Keratinocyte (primary cell): ENCODE measurements at regions not wholly inside any gene's neighbourhood (a gene's known extent, or its start where the extent isn't known, plus 50 kb on each side); places are given as distances from the start of the nearest gene placed in this dataset.

Source experiments
- DNase-seq: peaks from one replicate; pipeline ENCODE4 v3.0.0-alpha.2; 2011; ENCODE audit warnings: low read depth, missing footprints, low spot score
- FAIRE-seq: peaks from 2 replicates; lab custom pipeline; 2011; peaks lifted over from hg19 to GRCh38; lab: Jason Lieb, UNC
- H2AFZ ChIP-seq: 2 replicates; pipeline ENCODE4 v1.6.0; 2012; ENCODE audit warnings: low read length, control low read depth, inconsistent platforms; ENCODE audit not compliant: control insufficient read depth
- H3K27ac ChIP-seq: 2 replicates; pipeline ENCODE4 v1.5.1; 2011; ENCODE audit warnings: low read length; ENCODE audit not compliant: control insufficient read depth, insufficient read depth
- H3K27me3 ChIP-seq: 3 replicates; pipeline ENCODE4 v1.6.0; 2011; ENCODE audit warnings: low read length; ENCODE audit not compliant: control insufficient read depth, insufficient read depth; ENCODE audit errors: extremely low read depth
- H3K36me3 ChIP-seq, 2 experiments: 2 replicates in 1 of 2; 3 replicates in 1 of 2; pipeline ENCODE4 v1.5.1; 2011; ENCODE audit warnings: low read length in 2 of 2, mild to moderate bottlenecking in 1 of 2; ENCODE audit not compliant: control insufficient read depth in 2 of 2, insufficient read depth in 2 of 2; ENCODE audit errors: extremely low read depth in 1 of 2
- H3K4me1 ChIP-seq: 3 replicates; pipeline ENCODE4 v1.5.1; 2011; ENCODE audit warnings: low read length; ENCODE audit not compliant: control insufficient read depth, insufficient read depth; ENCODE audit errors: extremely low read depth
- H3K4me2 ChIP-seq: 3 replicates; pipeline ENCODE4 v1.6.0; 2011; ENCODE audit warnings: low read depth, low read length; ENCODE audit not compliant: control insufficient read depth, insufficient read depth; ENCODE audit errors: extremely low read depth
- H3K4me3 ChIP-seq, 3 experiments: fragments of 200-600 bp in 1 of 3; sonication (generic) in 1 of 3; 2 replicates in 2 of 3; 3 replicates in 1 of 3; pipeline ENCODE4 v1.5.1; 2011 to 2016; ENCODE audit warnings: low read length in 3 of 3, mild to moderate bottlenecking in 3 of 3, control low read depth in 2 of 3, inconsistent platforms in 1 of 3, low read depth in 1 of 3, mixed read lengths in 1 of 3, mixed run types in 1 of 3, moderate library complexity in 1 of 3; ENCODE audit not compliant: control insufficient read depth in 2 of 3, insufficient read depth in 2 of 3; ENCODE audit errors: extremely low read depth in 1 of 3
- H3K79me2 ChIP-seq: 2 replicates; pipeline ENCODE4 v1.6.0; 2012; ENCODE audit warnings: low read length; ENCODE audit not compliant: control insufficient read depth, insufficient read depth
- H3K9ac ChIP-seq: 3 replicates; pipeline ENCODE4 v1.6.0; 2011; ENCODE audit warnings: low read length; ENCODE audit not compliant: control insufficient read depth, insufficient read depth; ENCODE audit errors: extremely low read depth
- H3K9me1 ChIP-seq: 3 replicates; pipeline ENCODE4 v1.6.0; 2011; ENCODE audit warnings: low read length; ENCODE audit not compliant: control insufficient read depth, insufficient read depth; ENCODE audit errors: extremely low read depth
- H3K9me3 ChIP-seq: 2 replicates; pipeline ENCODE4 v1.5.1; 2012; ENCODE audit warnings: low read depth, low read length; ENCODE audit not compliant: control insufficient read depth
- H4K20me1 ChIP-seq: 3 replicates; pipeline ENCODE4 v1.6.0; 2011; ENCODE audit warnings: low read length; ENCODE audit not compliant: control insufficient read depth, insufficient read depth; ENCODE audit errors: extremely low read depth
- CTCF ChIP-seq, 3 experiments: IDR thresholded peaks in 1 of 3; conservative IDR thresholded peaks in 1 of 3; optimal IDR thresholded peaks in 1 of 3; 2 replicates in 2 of 3; 3 replicates in 1 of 3; pipeline versions ENCODE3 to v1.5.1; 2011; ENCODE audit warnings: low read length in 3 of 3, mild to moderate bottlenecking in 3 of 3, moderate library complexity in 2 of 3, control low read depth in 1 of 3, inconsistent platforms in 1 of 3; ENCODE audit not compliant: insufficient read depth in 2 of 3; ENCODE audit errors: extremely low read depth in 1 of 3
- EZH2 ChIP-seq: IDR thresholded peaks from one replicate; pipeline ENCODE4 v1.6.1; 2012; ENCODE audit warnings: inconsistent platforms, mild to moderate bottlenecking, low read length, moderate library complexity
- dilution Hi-C: fragments of 300-500 bp; cut with MboI; formaldehyde crosslinking; loops from one replicate; pipeline ENCODE4 v1.7.0; 2020; ENCODE audit warnings: low sequenced_read_pairs; ENCODE audit not compliant: extremely low pct_ligation_motif_present

- dilution Hi-C loops: no loop called here
- H3K4me1 ChIP-seq: no peaks in the 10 kb centered on the region
- no peak overlapping the region for H2AFZ ChIP-seq
- no peak for FAIRE-seq
- no peaks in the 10 kb centered on the region for H3K27me3 ChIP-seq
- H3K36me3 ChIP-seq: no peaks in the 10 kb centered on the region
- no peak overlapping the region for H3K4me3 ChIP-seq
- H3K79me2 ChIP-seq: no peaks in the 10 kb centered on the region
- DNase-seq: no peak
- H3K9me3 ChIP-seq: no peaks in the 10 kb centered on the region
- H3K27ac ChIP-seq: no peak overlapping the region
- no peak overlapping the region for H3K4me2 ChIP-seq
- H3K9me1 ChIP-seq: no peaks in the 10 kb centered on the region
- H3K9ac ChIP-seq: no peak overlapping the region
- TF ChIP-seq CTCF (optimal IDR thresholded peaks at IDR 0.05 in 1 of 3, IDR thresholded peaks at IDR 0.05 in 1 of 3, conservative IDR thresholded peaks at IDR 0.05 in 1 of 3; ENCODE audit: extremely low read depth in 1 of 3, insufficient read depth in 2 of 3, low read length in 3 of 3) (no peak), EZH2 (no peak)
- no peaks in the 10 kb centered on the region for H4K20me1 ChIP-seq
These were observed 355.8 kb downstream of the MEIS1 start for GRCh38 chr2:66790651-66791181.

GRCh38 chr2:66794070-66794469 lies 359.1 kb downstream of the MEIS1 start:
- H2AFZ ChIP-seq: no peak overlapping the region
- H3K9me1 ChIP-seq: no peaks in the 10 kb centered on the region
- H3K27ac ChIP-seq: no peak overlapping the region
- H3K36me3 ChIP-seq: no peaks in the 10 kb centered on the region
- no peaks in the 10 kb centered on the region for H3K27me3 ChIP-seq
- H3K4me1 ChIP-seq: no peaks in the 10 kb centered on the region
- no peak overlapping the region for H3K4me3 ChIP-seq
- no peak for DNase-seq
- H3K9ac ChIP-seq: no peak overlapping the region
- H4K20me1 ChIP-seq: no peaks in the 10 kb centered on the region
- no peak for FAIRE-seq
- no peak overlapping the region for H3K4me2 ChIP-seq
- no peaks in the 10 kb centered on the region for H3K9me3 ChIP-seq
- H3K79me2 ChIP-seq: no peaks in the 10 kb centered on the region
- dilution Hi-C loops: no loop called here
- no peak for TF ChIP-seq CTCF (optimal IDR thresholded peaks at IDR 0.05 in 1 of 3, IDR thresholded peaks at IDR 0.05 in 1 of 3, conservative IDR thresholded peaks at IDR 0.05 in 1 of 3; ENCODE audit: extremely low read depth in 1 of 3, insufficient read depth in 2 of 3, low read length in 3 of 3)
- TF ChIP-seq EZH2: no peak
